Esophagus muscularis mucosa (tissue), 4 donors: ENCODE measurements at regions not wholly inside any gene's neighbourhood (a gene's known extent, or its start where the extent isn't known, plus 50 kb on each side); places are given as distances from the start of the nearest gene placed in this dataset.

Source experiments
- DNase-seq: peaks from one replicate; pipeline ENCODE4 v3.0.0-alpha.2; 2017; ENCODE audit errors: extremely low spot score
- H3K27ac ChIP-seq, 4 donors: fragments of 200-600 bp; sonication (generic); replicated peaks in 1 of 4; 1 replicate in 3 of 4; 2 replicates in 1 of 4; pipeline ENCODE4 v1.5.1; 2016 to 2019; ENCODE audit warnings: mild to moderate bottlenecking in 1 of 4
- H3K27me3 ChIP-seq, 4 donors: fragments of 200-600 bp; sonication (generic); one replicate each; pipeline versions ENCODE4 v1.5.1 to v1.6.0; 2016 to 2019
- H3K36me3 ChIP-seq, 4 donors: fragments of 200-600 bp; sonication (generic); one replicate each; pipeline ENCODE4 v1.5.1; 2016 to 2019
- H3K4me1 ChIP-seq, 4 donors: fragments of 200-600 bp; sonication (generic); one replicate each; pipeline ENCODE4 v1.5.1; 2016 to 2019
- H3K4me3 ChIP-seq, 4 donors: fragments of 200-600 bp; sonication (generic); 1 replicate in 2 of 4; 2 replicates in 2 of 4; pipeline ENCODE4 v1.5.1; 2016 to 2019; ENCODE audit warnings: mild to moderate bottlenecking in 4 of 4, moderate library complexity in 1 of 4
- H3K9me3 ChIP-seq, 4 donors: fragments of 200-600 bp; sonication (generic); 1 replicate in 3 of 4; 2 replicates in 1 of 4; pipeline ENCODE4 v1.5.1; 2016 to 2019
- CTCF ChIP-seq, 3 experiments: fragments of 200-600 bp in 2 of 3; fragments of 450-650 bp in 1 of 3; sonication (generic) in 2 of 3; IDR thresholded peaks; one replicate each; pipeline ENCODE4 v1.5.1; 2017 to 2019; ENCODE audit warnings: antibody characterized with exemption in 3 of 3, mild to moderate bottlenecking in 2 of 3, moderate library complexity in 1 of 3
- EP300 ChIP-seq: sonication (generic); formaldehyde crosslinking; IDR thresholded peaks from one replicate; pipeline ENCODE4 v1.6.1; 2017; ENCODE audit warnings: antibody characterized with exemption
- POLR2A ChIP-seq: fragments of 450-650 bp; IDR thresholded peaks from one replicate; pipeline ENCODE4 v1.6.1; 2017; ENCODE audit warnings: antibody characterized with exemption, moderate library complexity, mild to moderate bottlenecking, low read depth
- POLR2AphosphoS5 ChIP-seq, 2 donors: sonication (generic); formaldehyde crosslinking; IDR thresholded peaks; one replicate each; pipeline ENCODE4 v1.6.1; 2017; ENCODE audit warnings: antibody characterized with exemption in 2 of 2
- WGBS: methylation state at CpG from one replicate; pipeline ENCODE4 v1.1.5; 2018; 5-methylcytosine and 5-hydroxymethylcytosine counted together
- intact Hi-C: fragments of 100-400 bp; cut with DNase I; formaldehyde crosslinking; loops from one replicate; pipeline ENCODE4 v1.15.1; 2023

GRCh38 chr14:31964490-31964889, 112.6 kb upstream of the ARHGAP5 start:
- Histone ChIP-seq H3K36me3 (no peaks in the 10 kb centered on the region), H3K27ac (no peak overlapping the region), H3K27me3 (no peaks in the 10 kb centered on the region), H3K4me1 (peaks cover 15 to 42% (median 33%) of the 10 kb centered on the region in 4 donors), H3K4me3 (no peak overlapping the region), H3K9me3 (no peaks in the 10 kb centered on the region)
- 92% methylated on average over 6 of the region's 6 CpGs for WGBS
- TF ChIP-seq EP300: no peak
- TF ChIP-seq POLR2A: no peak
- peak; percentile 62 for DNase-seq
- intact Hi-C loops: no loop called here

- no peak overlapping the region for H3K4me3 ChIP-seq
- intact Hi-C loops: no loop called here
- H3K4me1 ChIP-seq: peaks cover 15 to 48% (median 37%) of the 10 kb centered on the region in 4 donors
- peak; percentile 62 for DNase-seq
- 55% methylated on average over 6 of the region's 11 CpGs for WGBS
- no peaks in the 10 kb centered on the region for H3K27me3 ChIP-seq
- H3K9me3 ChIP-seq: no peaks in the 10 kb centered on the region
- H3K36me3 ChIP-seq: no peaks in the 10 kb centered on the region
- TF ChIP-seq POLR2A: no peak
- no peak for TF ChIP-seq EP300
- TF ChIP-seq CTCF (IDR thresholded peaks at IDR 0.05): no peak
- no peak for TF ChIP-seq POLR2AphosphoS5 (IDR thresholded peaks at IDR 0.05)
- H3K27ac ChIP-seq: no peak overlapping the region
These were observed 111.9 kb upstream of the ARHGAP5 start for GRCh38 chr14:31965071-31965734.

- no peak overlapping the region for H3K27ac ChIP-seq
- TF ChIP-seq POLR2A: no peak
- no peak for TF ChIP-seq EP300
- TF ChIP-seq CTCF (IDR thresholded peaks at IDR 0.05): no peak
- no peak for TF ChIP-seq POLR2AphosphoS5 (IDR thresholded peaks at IDR 0.05)
These were observed 111.1 kb upstream of the ARHGAP5 start for GRCh38 chr14:31965735-31966598.

GRCh38 chr14:31966896-31967668, 110.0 kb upstream of the ARHGAP5 start:
- Histone ChIP-seq H3K4me3 (no peak overlapping the region), H3K9me3 (peaks cover 0 to 7% (median 5%) of the 10 kb centered on the region in 4 donors), H3K36me3 (no peaks in the 10 kb centered on the region), H3K27ac (peak overlapping the region in 2 of 4 donors; percentile 58 to 74), H3K4me1 (peaks cover 15 to 48% (median 37%) of the 10 kb centered on the region in 4 donors), H3K27me3 (no peaks in the 10 kb centered on the region)
- TF ChIP-seq CTCF (IDR thresholded peaks at IDR 0.05) (no peak), POLR2AphosphoS5 (IDR thresholded peaks at IDR 0.05) (no peak), EP300 (no peak), POLR2A (no peak)
- intact Hi-C loops: no loop called here
- 70% methylated on average over 6 of the region's 6 CpGs for WGBS
- DNase-seq: peak; percentile 87

More at GRCh38 chr14:31965735-31966598, 111.1 kb upstream of the ARHGAP5 start:
- peak; percentile 89 for DNase-seq
- Histone ChIP-seq H3K36me3 (no peaks in the 10 kb centered on the region), H3K4me1 (peaks cover 15 to 48% (median 37%) of the 10 kb centered on the region in 4 donors), H3K27me3 (no peaks in the 10 kb centered on the region), H3K4me3 (no peak overlapping the region), H3K9me3 (peaks cover 0 to 5% (median 4%) of the 10 kb centered on the region in 4 donors)
- intact Hi-C loops: no loop called here
- 84% methylated on average over 8 of the region's 9 CpGs for WGBS

- no peaks in the 10 kb centered on the region for H3K36me3 ChIP-seq
- no peak for DNase-seq
- H3K27me3 ChIP-seq: no peaks in the 10 kb centered on the region
- H3K4me1 ChIP-seq: peaks cover 15 to 48% (median 37%) of the 10 kb centered on the region in 4 donors
- intact Hi-C loops: no loop called here
- no peak overlapping the region for H3K4me3 ChIP-seq
- H3K27ac ChIP-seq: peak overlapping the region in 1 of 4 donors; percentile 38
- TF ChIP-seq EP300: no peak
- no peak for TF ChIP-seq POLR2A
- TF ChIP-seq POLR2AphosphoS5 (IDR thresholded peaks at IDR 0.05): no peak
- no peak for TF ChIP-seq CTCF (IDR thresholded peaks at IDR 0.05)
- peaks cover 0 to 7% (median 5%) of the 10 kb centered on the region in 4 donors for H3K9me3 ChIP-seq
These were observed 109.5 kb upstream of the ARHGAP5 start for GRCh38 chr14:31967669-31967975.
